ENCODE measurements at regions not wholly inside any gene's neighbourhood (a gene's known extent, or its start where the extent isn't known, plus 50 kb on each side); places are given as distances from the start of the nearest gene placed in this dataset.
"Not testable (repeated sequence)": the region's sequence is repeated elsewhere in the genome, so short reads cannot be mapped to it uniquely, and the experiment has no call there.

GRCh38 chr1:120947114-120947513 is 57.5 kb downstream of the PPIAL4A start:
- POLR2A ChIA-PET; H3K4me1 ChIP-seq (ENCODE audit: insufficient read depth, low read length); H2AFZ ChIP-seq (ENCODE audit: low read length); H3K4me2 ChIP-seq (ENCODE audit: low read depth, low read length); H3K9me3 ChIP-seq (ENCODE audit: low read length); ATAC-seq; BruUV-seq (replicated peaks); H3K79me2 ChIP-seq (ENCODE audit: insufficient read depth, low read length); in situ Hi-C loops (cut with HindIII; ENCODE audit: extremely low pct_ligation_motif_present, low pct_unique_long_range_greater_than_20kb); H3K9ac ChIP-seq (ENCODE audit: insufficient read depth, low read depth, low read length); H3K36me3 ChIP-seq (replicated peaks in 1 of 2; ENCODE audit: control insufficient read depth in 1 of 2, insufficient read depth in 2 of 2, low read length in 2 of 2); CTCF ChIA-PET (ENCODE audit: low intra/inter-chr PET ratio, low total read pairs); H3K27ac ChIP-seq (ENCODE audit: extremely low read length, insufficient read depth, low read length); H3K27me3 ChIP-seq (ENCODE audit: control insufficient read depth in 1 of 2, insufficient read depth in 2 of 2, low read length in 2 of 2); H4K20me1 ChIP-seq (ENCODE audit: insufficient read depth, low read length); intact Hi-C loops (cut with micrococcal nuclease; ENCODE audit: unreplicated experiment); FAIRE-seq; DNase-seq (ENCODE audit: low spot score); H3K4me3 ChIP-seq (replicated peaks in 1 of 3; ENCODE audit: insufficient read depth in 1 of 3, low read depth in 2 of 3, low read length in 3 of 3): not testable (repeated sequence)
- 3% methylated on average over 4 of the region's 4 CpGs for WGBS (ENCODE audit: low lambda C conversion rate)

GRCh38 chr1:120949724-120950123 is 60.2 kb downstream of the PPIAL4A start:
- H3K27ac ChIP-seq (ENCODE audit: extremely low read length, insufficient read depth, low read length); BruUV-seq (replicated peaks); FAIRE-seq; POLR2A ChIA-PET; intact Hi-C loops (cut with micrococcal nuclease; ENCODE audit: unreplicated experiment); in situ Hi-C loops (cut with HindIII; ENCODE audit: extremely low pct_ligation_motif_present, low pct_unique_long_range_greater_than_20kb); ATAC-seq; H3K9me3 ChIP-seq (ENCODE audit: low read length); H3K27me3 ChIP-seq (ENCODE audit: control insufficient read depth in 1 of 2, insufficient read depth in 2 of 2, low read length in 2 of 2); H4K20me1 ChIP-seq (ENCODE audit: insufficient read depth, low read length); H3K4me3 ChIP-seq (replicated peaks in 1 of 3; ENCODE audit: insufficient read depth in 1 of 3, low read depth in 2 of 3, low read length in 3 of 3); H3K4me1 ChIP-seq (ENCODE audit: insufficient read depth, low read length); H3K4me2 ChIP-seq (ENCODE audit: low read depth, low read length); CTCF ChIA-PET (ENCODE audit: low intra/inter-chr PET ratio, low total read pairs); H3K36me3 ChIP-seq (replicated peaks in 1 of 2; ENCODE audit: control insufficient read depth in 1 of 2, insufficient read depth in 2 of 2, low read length in 2 of 2); DNase-seq (ENCODE audit: low spot score); H3K9ac ChIP-seq (ENCODE audit: insufficient read depth, low read depth, low read length); H2AFZ ChIP-seq (ENCODE audit: low read length); H3K79me2 ChIP-seq (ENCODE audit: insufficient read depth, low read length): not testable (repeated sequence)
- 56% methylated on average over 11 of the region's 11 CpGs for WGBS (ENCODE audit: low lambda C conversion rate)

GRCh38 chr1:120950633-120951032 is 61.1 kb downstream of the PPIAL4A start:
- ATAC-seq; H3K27me3 ChIP-seq (ENCODE audit: control insufficient read depth in 1 of 2, insufficient read depth in 2 of 2, low read length in 2 of 2); CTCF ChIA-PET (ENCODE audit: low intra/inter-chr PET ratio, low total read pairs); BruUV-seq (replicated peaks); H3K36me3 ChIP-seq (replicated peaks in 1 of 2; ENCODE audit: control insufficient read depth in 1 of 2, insufficient read depth in 2 of 2, low read length in 2 of 2); H2AFZ ChIP-seq (ENCODE audit: low read length); H3K9me3 ChIP-seq (ENCODE audit: low read length); intact Hi-C loops (cut with micrococcal nuclease; ENCODE audit: unreplicated experiment); H3K4me3 ChIP-seq (replicated peaks in 1 of 3; ENCODE audit: insufficient read depth in 1 of 3, low read depth in 2 of 3, low read length in 3 of 3); in situ Hi-C loops (cut with HindIII; ENCODE audit: extremely low pct_ligation_motif_present, low pct_unique_long_range_greater_than_20kb); FAIRE-seq; POLR2A ChIA-PET; H3K27ac ChIP-seq (ENCODE audit: extremely low read length, insufficient read depth, low read length); H4K20me1 ChIP-seq (ENCODE audit: insufficient read depth, low read length); H3K4me2 ChIP-seq (ENCODE audit: low read depth, low read length); H3K9ac ChIP-seq (ENCODE audit: insufficient read depth, low read depth, low read length); H3K4me1 ChIP-seq (ENCODE audit: insufficient read depth, low read length); DNase-seq (ENCODE audit: low spot score); H3K79me2 ChIP-seq (ENCODE audit: insufficient read depth, low read length): not testable (repeated sequence)
- WGBS (ENCODE audit: low lambda C conversion rate): 0% methylated on average over 1 of the region's 1 CpG

GRCh38 chr1:120951100-120951499 is 61.5 kb downstream of the PPIAL4A start:
- H3K9ac ChIP-seq (ENCODE audit: insufficient read depth, low read depth, low read length); H3K36me3 ChIP-seq (replicated peaks in 1 of 2; ENCODE audit: control insufficient read depth in 1 of 2, insufficient read depth in 2 of 2, low read length in 2 of 2); H3K4me1 ChIP-seq (ENCODE audit: insufficient read depth, low read length); intact Hi-C loops (cut with micrococcal nuclease; ENCODE audit: unreplicated experiment); H4K20me1 ChIP-seq (ENCODE audit: insufficient read depth, low read length); in situ Hi-C loops (cut with HindIII; ENCODE audit: extremely low pct_ligation_motif_present, low pct_unique_long_range_greater_than_20kb); BruUV-seq (replicated peaks); H2AFZ ChIP-seq (ENCODE audit: low read length); H3K4me3 ChIP-seq (replicated peaks in 1 of 3; ENCODE audit: insufficient read depth in 1 of 3, low read depth in 2 of 3, low read length in 3 of 3); POLR2A ChIA-PET; H3K27me3 ChIP-seq (ENCODE audit: control insufficient read depth in 1 of 2, insufficient read depth in 2 of 2, low read length in 2 of 2); DNase-seq (ENCODE audit: low spot score); H3K9me3 ChIP-seq (ENCODE audit: low read length); ATAC-seq; H3K79me2 ChIP-seq (ENCODE audit: insufficient read depth, low read length); FAIRE-seq; H3K27ac ChIP-seq (ENCODE audit: extremely low read length, insufficient read depth, low read length); CTCF ChIA-PET (ENCODE audit: low intra/inter-chr PET ratio, low total read pairs); H3K4me2 ChIP-seq (ENCODE audit: low read depth, low read length): not testable (repeated sequence)
- 47% methylated on average over 4 of the region's 4 CpGs for WGBS (ENCODE audit: low lambda C conversion rate)

All from HepG2 (cell line).